Activated naive CD4-positive, alpha-beta T cell treated with anti-CD3 and anti-CD28 coated beads for 36 hours (primary cell): ENCODE measurements at regions not wholly inside any gene's neighbourhood (a gene's known extent, or its start where the extent isn't known, plus 50 kb on each side); places are given as distances from the start of the nearest gene placed in this dataset.
"Not testable (repeated sequence)": the region's sequence is repeated elsewhere in the genome, so short reads cannot be mapped to it uniquely, and the experiment has no call there.

Experiments used
- CTCF ChIA-PET: fragments of 350-600 bp; sonication (Branson Sonifier 250); formaldehyde crosslinking; loops from one replicate; lab custom pipeline; 2021; ENCODE audit warnings: antibody characterized with exemption; lab: Charles Lee
- DNase-seq: peaks from one replicate; pipeline ENCODE4 v3.0.0-alpha.2; 2020
- H3K27ac Mint-ChIP-seq: one replicate; pipeline ENCODE4 v1.8.0; 2021; ENCODE audit warnings: mild to moderate bottlenecking, mixed read lengths
- H3K27me3 Mint-ChIP-seq: one replicate; pipeline ENCODE4 v1.8.0; 2021; ENCODE audit warnings: low read depth, mixed read lengths
- H3K36me3 Mint-ChIP-seq: one replicate; pipeline ENCODE4 v1.8.0; 2021; ENCODE audit warnings: low read depth, mixed read lengths
- H3K4me1 Mint-ChIP-seq: one replicate; pipeline ENCODE4 v1.8.0; 2021; ENCODE audit warnings: low read depth, mixed read lengths
- H3K4me3 Mint-ChIP-seq: one replicate; pipeline ENCODE4 v1.8.0; 2021; ENCODE audit warnings: mild to moderate bottlenecking, moderate library complexity, mixed read lengths
- H3K9me3 Mint-ChIP-seq: one replicate; pipeline ENCODE4 v1.8.0; 2021; ENCODE audit warnings: mixed read lengths
- intact Hi-C: fragments of 100-400 bp; cut with micrococcal nuclease; formaldehyde crosslinking; loops from one replicate; pipeline ENCODE4 v1.15.1; 2023

DNA sequence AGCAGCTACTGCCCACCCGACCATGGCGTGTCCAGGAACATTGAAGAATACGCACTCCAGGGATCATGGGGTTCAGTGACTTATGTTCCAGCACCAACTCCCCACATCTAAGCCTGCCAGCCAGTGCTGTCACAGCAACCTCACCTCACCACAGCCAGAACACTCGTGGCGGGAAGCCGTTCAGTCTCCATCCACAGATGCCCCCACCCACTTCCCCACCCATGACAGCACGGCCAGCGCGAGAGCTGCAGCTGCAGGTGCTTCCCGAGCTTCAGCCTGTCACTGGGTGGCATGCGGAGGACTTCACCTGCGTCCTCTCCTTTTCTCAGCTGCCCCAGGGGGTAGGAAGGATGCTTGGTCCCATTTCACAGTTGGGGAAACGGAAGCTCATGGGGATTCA, 50.3 kb downstream of the RBFOX3 start:
- H3K4me1 Mint-ChIP-seq, result no peaks in the 10 kb centered on the region
- no peaks in the 10 kb centered on the region for H3K36me3 Mint-ChIP-seq
- H3K27ac Mint-ChIP-seq, result no peak overlapping the region
- H3K9me3 Mint-ChIP-seq, result peaks cover 2% of the 10 kb centered on the region
- H3K27me3 Mint-ChIP-seq, result peaks cover 21% of the 10 kb centered on the region
- CTCF ChIA-PET, result no interaction called here
- DNase-seq, result no peak
- intact Hi-C loops, result no loop called here
- no peak overlapping the region for H3K4me3 Mint-ChIP-seq

DNA sequence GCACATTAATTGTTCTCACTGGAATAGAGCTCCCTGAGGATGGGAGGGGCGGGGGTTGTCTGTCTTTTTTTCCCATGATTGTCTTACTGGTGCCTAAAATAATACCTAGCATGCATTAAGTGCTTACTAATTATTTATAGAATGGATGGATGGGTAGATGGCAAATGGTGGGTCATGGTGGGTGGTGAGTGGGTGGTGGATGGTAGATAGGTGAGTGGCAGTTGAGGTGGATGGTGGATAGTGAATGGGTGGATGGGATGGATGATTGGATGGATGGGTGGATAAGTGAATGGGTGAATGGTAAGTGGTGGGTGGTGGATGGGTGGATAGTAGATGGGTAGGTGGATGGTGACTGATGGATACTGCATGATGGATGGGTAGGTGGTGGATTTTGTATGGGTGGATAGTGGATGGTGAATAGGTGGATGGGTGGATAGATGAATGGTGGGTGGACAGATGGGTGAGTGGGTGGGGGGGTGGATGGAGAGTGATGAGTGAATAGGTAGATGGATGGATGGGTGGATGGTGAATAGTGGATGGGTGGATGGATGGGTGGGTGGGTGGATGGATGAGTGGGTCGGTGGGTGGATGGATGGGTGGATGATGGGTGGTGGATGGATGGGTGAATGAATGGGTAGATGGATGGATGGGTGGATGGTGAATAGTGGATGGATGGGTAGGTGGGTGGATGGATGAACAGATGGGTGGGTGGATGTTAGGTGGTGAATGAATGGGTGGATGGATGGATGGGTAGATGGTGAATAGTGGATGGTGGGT, 51.6 kb downstream of the RBFOX3 start:
- intact Hi-C loops, result no loop called here
- no peak for DNase-seq
- Mint-ChIP-seq H3K27me3 (peaks cover 21% of the 10 kb centered on the region), H3K36me3 (no peaks in the 10 kb centered on the region), H3K4me1 (no peaks in the 10 kb centered on the region), H3K27ac (no peak overlapping the region), H3K4me3 (no peak overlapping the region), H3K9me3 (peaks cover 3% of the 10 kb centered on the region)
- CTCF ChIA-PET, result no interaction called here

DNA sequence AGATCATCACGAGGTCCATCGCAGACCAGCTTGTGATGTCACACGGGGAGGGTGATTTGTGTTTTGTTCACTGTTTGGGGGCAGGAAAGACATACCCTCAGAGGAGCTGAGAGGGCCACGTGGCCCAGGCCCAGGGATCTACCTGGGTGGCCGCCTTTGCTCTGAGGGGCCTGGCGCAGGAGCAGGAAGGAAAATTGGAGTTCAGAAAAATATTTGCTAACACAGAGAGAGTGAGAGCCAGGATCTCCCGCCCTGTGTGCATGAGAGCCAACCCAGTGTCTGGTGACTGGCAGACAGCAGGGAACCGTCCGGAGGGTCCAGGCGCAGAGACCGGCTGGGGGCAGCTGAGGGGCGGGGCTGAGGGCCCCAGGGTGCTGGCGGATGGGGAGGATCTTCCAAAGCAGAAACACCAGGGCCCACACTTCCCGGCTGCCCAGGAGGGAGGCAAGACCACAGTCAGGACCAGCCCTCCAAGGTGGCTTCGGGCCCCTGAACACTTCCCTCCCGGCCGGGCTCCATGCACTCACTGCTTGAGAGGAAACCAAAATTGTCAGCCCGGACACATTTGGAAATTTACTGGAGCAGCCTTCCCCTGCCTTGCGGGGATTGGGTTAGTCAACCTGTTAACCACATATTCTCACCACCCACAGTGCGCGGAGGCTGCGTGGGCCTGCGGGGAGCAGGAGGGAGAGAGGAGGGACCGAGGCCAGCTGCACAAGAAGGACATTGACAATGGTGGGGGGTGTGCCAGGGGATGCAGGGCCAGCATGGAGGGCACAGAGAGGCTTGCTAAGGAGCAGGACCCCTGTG, 52.6 kb downstream of the RBFOX3 start:
- H3K27ac Mint-ChIP-seq, result no peak overlapping the region
- H3K9me3 Mint-ChIP-seq, result peaks cover 3% of the 10 kb centered on the region
- H3K4me1 Mint-ChIP-seq, result no peaks in the 10 kb centered on the region
- no peak for DNase-seq
- H3K4me3 Mint-ChIP-seq, result no peak overlapping the region
- H3K27me3 Mint-ChIP-seq, result peaks cover 21% of the 10 kb centered on the region
- CTCF ChIA-PET, result no interaction called here
- intact Hi-C loops, result no loop called here
- no peaks in the 10 kb centered on the region for H3K36me3 Mint-ChIP-seq

DNA sequence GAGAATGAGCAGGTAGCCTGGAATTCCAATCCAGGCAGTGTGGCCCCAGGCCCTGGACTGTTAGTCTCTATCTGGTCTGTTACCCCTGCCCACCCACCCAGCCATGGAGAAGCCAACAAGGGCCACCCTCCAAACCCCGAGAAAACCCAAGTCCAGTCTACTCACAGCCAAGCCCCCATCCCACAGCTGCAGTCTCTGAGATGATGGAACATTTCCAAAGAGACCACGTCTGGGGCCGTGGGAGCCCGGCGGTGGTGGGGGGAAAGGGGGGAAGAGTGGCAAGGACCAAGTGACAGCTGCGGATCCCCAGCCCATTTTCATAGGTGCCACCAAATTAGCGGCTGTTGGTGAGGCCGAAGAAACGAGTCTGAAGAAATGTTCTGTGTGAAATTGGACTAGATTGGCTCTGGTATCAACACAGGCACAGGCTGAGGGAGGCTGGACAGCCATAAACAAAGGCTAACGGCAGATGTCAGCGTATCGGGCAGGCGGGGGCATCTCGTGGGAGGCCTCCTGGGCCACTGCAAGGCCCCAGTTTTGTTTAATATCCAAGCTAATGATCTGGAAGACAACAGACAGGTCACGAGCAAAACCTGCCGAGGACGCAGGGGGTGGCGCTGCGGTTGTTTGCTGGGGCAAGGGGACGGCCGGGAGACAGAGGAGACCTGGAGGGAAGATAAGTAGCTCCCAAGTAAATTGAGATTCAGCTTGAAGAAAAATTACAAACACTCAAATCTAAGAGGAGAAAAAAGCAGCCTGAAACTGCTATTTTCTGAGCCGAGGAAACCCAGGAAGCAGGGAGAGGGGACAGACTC, 53.4 kb downstream of the RBFOX3 start:
- intact Hi-C loops, result no loop called here
- CTCF ChIA-PET, result no interaction called here

DNA sequence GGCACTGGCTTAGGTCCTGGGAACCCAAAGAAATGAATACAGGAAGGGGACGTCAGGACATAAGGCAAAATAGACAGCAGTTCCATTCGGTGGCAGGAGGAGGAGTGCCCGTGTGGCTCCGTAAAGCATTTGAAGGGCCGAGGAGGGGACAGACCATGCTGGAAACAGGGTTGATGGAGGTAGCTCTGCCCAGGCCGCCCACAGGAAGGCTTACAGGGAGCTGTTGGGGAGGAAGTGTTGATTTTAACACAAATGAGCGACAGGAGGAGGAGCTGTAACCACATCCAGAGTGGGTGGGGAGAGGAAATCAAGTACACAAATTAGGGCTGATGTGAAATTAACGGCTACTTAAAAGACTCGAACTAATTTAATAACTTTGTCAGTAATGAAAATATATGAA, 54.6 kb downstream of the RBFOX3 start:
- no peak for DNase-seq
- intact Hi-C loops, result no loop called here
- Mint-ChIP-seq H3K36me3 (no peaks in the 10 kb centered on the region), H3K9me3 (peaks cover 3% of the 10 kb centered on the region), H3K27me3 (peaks cover 21% of the 10 kb centered on the region), H3K27ac (no peak overlapping the region), H3K4me1 (no peaks in the 10 kb centered on the region), H3K4me3 (no peak overlapping the region)
- CTCF ChIA-PET, result no interaction called here

More for the DNA sequence above, 53.4 kb downstream of the RBFOX3 start:
- Mint-ChIP-seq H3K36me3 (no peaks in the 10 kb centered on the region), H3K27me3 (peaks cover 21% of the 10 kb centered on the region), H3K4me3 (no peak overlapping the region), H3K4me1 (no peaks in the 10 kb centered on the region), H3K9me3 (peaks cover 3% of the 10 kb centered on the region), H3K27ac (no peak overlapping the region)
- no peak for DNase-seq

DNA sequence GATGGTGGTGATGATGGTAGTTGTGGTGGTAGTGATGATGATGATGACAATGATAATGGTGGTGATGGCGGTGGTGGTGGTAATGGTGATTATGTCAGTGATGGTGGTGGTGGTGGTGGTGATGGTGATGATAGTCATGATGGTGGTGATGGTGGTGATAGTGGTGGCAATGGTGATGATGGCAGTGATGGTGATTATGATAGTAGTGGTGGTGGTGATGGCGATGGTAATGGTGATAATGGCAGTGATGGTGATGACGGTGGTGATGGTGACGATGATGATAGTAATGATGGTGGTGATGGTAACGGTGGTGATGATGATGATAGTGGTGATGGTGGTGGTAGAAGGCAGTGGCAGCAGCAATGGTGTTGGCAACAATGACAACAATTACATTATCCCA, 55.3 kb downstream of the RBFOX3 start:
- intact Hi-C loops, result no loop called here
- H3K36me3 Mint-ChIP-seq, result no peaks in the 10 kb centered on the region
- H3K9me3 Mint-ChIP-seq, result peaks cover 3% of the 10 kb centered on the region
- H3K4me3 Mint-ChIP-seq, result no peak overlapping the region
- H3K27me3 Mint-ChIP-seq, result peaks cover 21% of the 10 kb centered on the region
- H3K4me1 Mint-ChIP-seq, result no peaks in the 10 kb centered on the region
- no peak for DNase-seq
- CTCF ChIA-PET, result no interaction called here
- no peak overlapping the region for H3K27ac Mint-ChIP-seq

DNA sequence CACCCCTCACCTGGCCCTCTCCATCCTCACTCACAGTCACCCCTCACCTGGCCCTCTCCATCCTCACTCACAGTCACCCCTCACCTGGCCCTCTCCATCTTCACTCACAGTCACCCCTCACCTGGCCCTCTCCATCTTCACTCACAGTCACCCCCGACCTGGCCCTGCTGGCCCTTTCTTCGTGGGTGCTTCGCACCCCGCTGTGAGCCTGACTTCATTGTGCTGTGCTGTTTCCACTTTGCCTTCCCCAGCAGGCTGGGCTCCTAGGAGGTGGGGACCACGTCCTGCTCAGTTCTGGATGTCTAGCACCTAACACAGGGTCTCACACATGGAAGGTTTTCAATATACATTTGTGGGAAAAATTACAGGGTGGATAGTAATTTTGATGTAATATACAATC, 56.5 kb downstream of the RBFOX3 start:
- H3K4me1 Mint-ChIP-seq, H3K4me3 Mint-ChIP-seq, H3K27ac Mint-ChIP-seq, DNase-seq, intact Hi-C loops, H3K36me3 Mint-ChIP-seq, H3K9me3 Mint-ChIP-seq, CTCF ChIA-PET: not testable (repeated sequence)
- H3K27me3 Mint-ChIP-seq, result peaks cover 15% of the 10 kb centered on the region

DNA sequence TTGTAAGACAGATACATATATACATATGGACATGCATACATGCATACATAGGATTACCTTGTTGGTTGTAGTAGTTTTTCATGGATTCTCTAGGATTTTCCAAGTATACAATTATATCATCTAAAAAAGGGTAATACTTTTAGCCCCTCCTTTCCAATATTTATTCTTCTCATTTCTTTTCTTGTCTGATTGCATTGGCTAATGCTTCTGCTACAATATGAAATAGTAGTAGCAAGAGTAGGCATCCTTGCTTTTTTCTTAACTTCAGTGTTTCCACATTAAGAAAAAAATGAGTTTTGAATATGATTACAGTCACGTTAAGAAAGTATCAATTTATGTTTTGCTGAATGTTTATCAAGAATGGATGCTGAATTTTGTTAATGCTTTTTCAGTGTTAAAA, 58.0 kb downstream of the RBFOX3 start:
- H3K9me3 Mint-ChIP-seq, result peaks cover 3% of the 10 kb centered on the region
- H3K4me1 Mint-ChIP-seq, result no peaks in the 10 kb centered on the region
- H3K27ac Mint-ChIP-seq, result no peak overlapping the region
- no peak overlapping the region for H3K4me3 Mint-ChIP-seq
- peaks cover 3% of the 10 kb centered on the region for H3K27me3 Mint-ChIP-seq
- H3K36me3 Mint-ChIP-seq, result no peaks in the 10 kb centered on the region
- CTCF ChIA-PET, result no interaction called here
- no peak for DNase-seq
- intact Hi-C loops, result no loop called here

DNA sequence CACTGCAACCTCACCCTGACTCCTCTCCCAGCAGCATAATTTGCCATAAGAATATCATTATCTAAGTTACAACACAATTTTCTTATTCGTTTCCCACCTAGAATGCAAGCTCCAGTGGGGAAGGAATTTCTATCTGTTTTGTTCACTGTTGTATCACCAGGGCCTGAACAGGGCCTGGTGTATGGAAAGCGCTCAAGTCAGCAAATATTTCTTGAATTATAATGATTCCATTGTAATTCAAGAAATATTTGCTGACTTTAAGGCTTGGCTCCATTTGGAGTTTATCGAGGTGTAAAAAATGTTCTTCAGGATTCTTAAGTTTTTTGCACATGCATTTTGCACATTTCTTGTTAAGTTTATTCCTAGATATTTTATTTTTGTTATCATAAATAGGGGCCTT, 58.4 kb downstream of the RBFOX3 start:
- H3K36me3 Mint-ChIP-seq, result no peaks in the 10 kb centered on the region
- DNase-seq, result no peak
- no peak overlapping the region for H3K27ac Mint-ChIP-seq
- intact Hi-C loops, result no loop called here
- peaks cover 3% of the 10 kb centered on the region for H3K9me3 Mint-ChIP-seq
- H3K4me3 Mint-ChIP-seq, result no peak overlapping the region
- no peaks in the 10 kb centered on the region for H3K4me1 Mint-ChIP-seq
- CTCF ChIA-PET, result no interaction called here
- H3K27me3 Mint-ChIP-seq, result no peaks in the 10 kb centered on the region

DNA sequence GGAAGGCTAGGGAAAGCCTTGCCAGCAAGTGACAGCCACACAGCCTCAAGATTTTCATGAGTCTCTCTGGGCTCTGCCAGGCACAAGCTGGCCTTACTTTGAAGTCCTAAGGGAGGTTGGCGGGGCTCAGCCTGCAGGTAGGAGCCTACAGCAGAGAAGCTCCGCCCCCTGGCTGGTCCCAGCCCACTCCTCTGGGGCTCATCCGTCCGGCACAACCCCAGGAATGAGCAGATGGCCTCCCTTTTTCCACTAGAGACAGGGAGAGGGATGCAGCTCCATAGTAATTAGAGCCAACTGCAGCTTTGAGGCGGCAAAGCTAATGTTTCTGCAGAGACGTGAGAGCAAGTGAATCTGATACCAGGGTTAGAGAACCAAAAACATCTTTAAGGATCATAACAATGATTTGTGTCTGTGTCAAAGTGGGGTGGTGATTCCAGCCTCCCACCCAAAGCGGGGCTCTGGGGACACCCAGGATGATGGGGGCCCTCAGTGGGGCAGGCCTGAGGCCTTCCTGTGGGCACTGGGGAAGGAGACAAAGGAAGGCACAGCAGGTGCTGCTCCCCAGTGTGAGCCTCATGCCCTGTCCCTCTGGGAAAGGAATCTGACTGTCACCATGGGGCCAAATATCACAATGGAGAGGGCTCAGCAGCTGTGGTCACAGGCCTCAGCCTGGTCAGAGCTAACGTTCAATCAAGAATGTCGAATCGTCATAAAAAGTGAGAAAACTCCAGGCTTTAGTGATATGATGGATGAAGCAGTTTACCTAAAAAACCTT, 61.5 kb downstream of the RBFOX3 start:
- intact Hi-C loops, result no loop called here
- CTCF ChIA-PET, result no interaction called here

DNA sequence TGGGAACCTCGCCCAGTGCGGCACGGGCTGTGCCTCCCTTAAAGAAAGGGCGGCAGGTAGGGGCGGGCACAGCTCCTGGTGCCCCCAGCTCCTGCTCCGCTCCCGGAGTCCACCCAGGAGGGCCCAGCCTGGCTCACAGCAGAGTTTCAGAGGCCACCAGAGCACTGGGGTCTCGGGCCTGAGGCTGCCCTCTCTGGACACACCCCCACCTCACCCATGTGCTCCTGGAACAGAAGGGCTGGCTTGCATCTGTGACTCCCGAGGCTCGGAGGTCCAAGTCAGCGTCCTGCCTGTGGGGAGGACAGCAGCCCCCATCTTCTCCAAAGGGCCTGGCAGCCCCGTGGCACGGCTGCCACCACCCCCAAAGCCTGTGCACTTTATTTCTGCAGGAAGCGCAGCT, 62.7 kb downstream of the RBFOX3 start:
- H3K9me3 Mint-ChIP-seq, result no peaks in the 10 kb centered on the region

More for the DNA sequence above, 61.5 kb downstream of the RBFOX3 start:
- DNase-seq, result no peak
- no peaks in the 10 kb centered on the region for H3K4me1 Mint-ChIP-seq
- H3K4me3 Mint-ChIP-seq, result no peak overlapping the region
- no peak overlapping the region for H3K27ac Mint-ChIP-seq
- H3K9me3 Mint-ChIP-seq, result no peaks in the 10 kb centered on the region
- peaks cover 3% of the 10 kb centered on the region for H3K27me3 Mint-ChIP-seq
- no peaks in the 10 kb centered on the region for H3K36me3 Mint-ChIP-seq

DNA sequence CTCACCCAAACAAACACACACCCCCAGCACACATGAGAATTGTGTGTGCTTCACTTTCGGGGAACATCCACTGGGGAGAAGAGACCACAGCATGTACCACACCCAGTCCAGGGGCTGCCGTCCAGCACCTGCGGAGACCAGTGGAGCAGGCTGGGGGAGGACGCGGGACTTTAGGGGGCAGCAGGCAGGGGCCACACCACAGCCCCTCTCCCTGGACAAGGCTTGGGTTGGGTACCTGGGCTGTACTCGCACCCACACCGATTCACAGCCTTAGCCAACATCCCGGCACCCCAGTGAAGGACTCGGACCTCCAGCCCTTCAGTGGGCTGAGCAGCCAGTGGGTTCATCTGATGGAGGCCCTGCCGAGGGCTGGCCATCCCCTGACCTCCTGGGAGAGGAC, 63.3 kb downstream of the RBFOX3 start:
- intact Hi-C loops, result no loop called here
- Mint-ChIP-seq H3K9me3 (no peaks in the 10 kb centered on the region), H3K36me3 (no peaks in the 10 kb centered on the region), H3K4me1 (no peaks in the 10 kb centered on the region), H3K27ac (no peak overlapping the region), H3K4me3 (no peak overlapping the region), H3K27me3 (peaks cover 3% of the 10 kb centered on the region)
- no peak for DNase-seq
- CTCF ChIA-PET, result no interaction called here

More for the DNA sequence above, 62.7 kb downstream of the RBFOX3 start:
- Mint-ChIP-seq H3K27me3 (peaks cover 3% of the 10 kb centered on the region), H3K27ac (no peak overlapping the region), H3K4me1 (no peaks in the 10 kb centered on the region), H3K36me3 (no peaks in the 10 kb centered on the region), H3K4me3 (no peak overlapping the region)
- CTCF ChIA-PET, result no interaction called here
- intact Hi-C loops, result no loop called here
- DNase-seq, result no peak
